Left lung (tissue), 4 donors: ENCODE measurements at regions not wholly inside any gene's neighbourhood (a gene's known extent, or its start where the extent isn't known, plus 50 kb on each side); places are given as distances from the start of the nearest gene placed in this dataset.
A peak's percentile ranks its signal among the peaks of the same experiment; 100 is the strongest.

ENCODE experiments used
- ATAC-seq: fragments of 200-7000 bp; cut with Tn5 transposase; one replicate; pipeline ENCODE4 v1.9.1; 2020; ENCODE audit warnings: moderate library complexity
- DNase-seq, 4 donors: peaks; one replicate each; pipeline ENCODE4 v3.0.0-alpha.2; 2013 to 2020
- H3K27ac ChIP-seq, 2 donors: fragments of 200-600 bp; sonication (generic) in 1 of 2; one replicate each; pipeline versions ENCODE4 v1.5.0 to v1.8.0; 2020 to 2021
- H3K27me3 ChIP-seq, 2 donors: fragments of 200-600 bp; sonication (generic) in 1 of 2; one replicate each; pipeline versions ENCODE4 v1.5.0 to v1.8.0; 2020 to 2021
- H3K36me3 ChIP-seq, 2 donors: fragments of 200-600 bp; sonication (generic) in 1 of 2; one replicate each; pipeline versions ENCODE4 v1.5.0 to v1.8.0; 2020 to 2021
- H3K4me1 ChIP-seq, 2 donors: fragments of 200-600 bp; one replicate each; pipeline ENCODE4 v1.8.0; 2021
- H3K4me3 ChIP-seq, 2 donors: fragments of 200-600 bp; sonication (generic) in 1 of 2; one replicate each; pipeline versions ENCODE4 v1.5.0 to v1.8.0; 2020 to 2021; ENCODE audit warnings: mild to moderate bottlenecking in 1 of 2
- H3K9me3 ChIP-seq, 2 donors: fragments of 200-600 bp; sonication (generic) in 1 of 2; one replicate each; pipeline versions ENCODE4 v1.5.0 to v1.8.0; 2020 to 2021
- intact Hi-C, 2 donors: fragments of 100-400 bp; cut with DNase I; formaldehyde crosslinking; loops; one replicate each; pipeline versions ENCODE4 v1.11.2 to v1.14.2; 2022
- TF ChIP-seq, protein P1 (sequence below), 2 donors: fragments of 200-600 bp; sonication (generic) in 1 of 2; IDR thresholded peaks; one replicate each; pipeline versions ENCODE4 v1.5.0 to v1.8.0; 2021; ENCODE audit warnings: antibody characterized with exemption in 2 of 2
- donor health status: DM: no; HTN: yes; CAD: no.
- donor health status: DM: no; HTN: no; CAD: no.

DNA sequence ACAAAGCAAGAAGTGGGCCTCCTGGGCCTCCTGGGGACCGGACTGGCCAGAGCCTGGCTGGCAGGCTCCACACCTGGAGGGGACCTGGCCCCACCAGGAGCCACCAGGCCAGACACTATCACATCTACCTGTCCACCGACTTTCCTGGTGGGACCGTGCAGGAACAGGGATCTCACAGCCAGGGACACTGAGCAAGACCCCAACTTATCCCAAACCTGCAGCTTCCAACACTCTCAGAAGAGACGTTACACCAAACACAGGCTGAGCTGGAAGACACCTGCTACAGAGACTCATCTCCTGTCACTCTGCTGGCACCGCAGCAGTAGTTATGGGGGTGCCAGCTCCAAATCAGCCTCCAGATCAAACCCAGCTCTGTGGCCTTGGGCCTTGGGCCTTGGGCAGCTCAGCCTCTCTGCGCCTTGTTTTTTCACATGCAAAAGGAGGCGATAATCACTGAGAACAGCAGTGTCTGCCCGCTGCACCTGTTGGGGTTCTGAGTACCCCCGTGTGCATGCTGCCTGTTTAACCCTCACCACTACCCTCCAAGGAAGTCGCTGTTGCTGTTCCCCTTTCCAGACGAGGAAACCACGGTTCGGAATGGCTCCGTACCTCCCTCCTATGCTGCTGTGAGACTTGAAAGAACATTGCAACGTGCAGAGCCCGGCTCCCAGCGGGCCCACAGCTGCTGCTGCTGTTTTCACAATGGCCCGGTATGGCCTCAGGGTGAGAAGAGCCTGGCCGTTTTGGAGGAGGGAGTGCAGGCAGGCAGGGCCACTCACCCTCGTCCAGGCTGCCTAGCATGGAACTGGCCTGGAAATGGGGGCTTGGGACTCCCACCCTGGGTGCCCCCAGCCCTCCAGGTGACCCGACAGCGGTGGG lies 69.6 kb downstream of the ADRA2C start:
- H3K4me1 ChIP-seq, result no peaks in the 10 kb centered on the region
- H3K27ac ChIP-seq, result no peak overlapping the region
- no peak overlapping the region for H3K4me3 ChIP-seq
- no peaks in the 10 kb centered on the region for H3K36me3 ChIP-seq
- TF ChIP-seq, protein P1, sequence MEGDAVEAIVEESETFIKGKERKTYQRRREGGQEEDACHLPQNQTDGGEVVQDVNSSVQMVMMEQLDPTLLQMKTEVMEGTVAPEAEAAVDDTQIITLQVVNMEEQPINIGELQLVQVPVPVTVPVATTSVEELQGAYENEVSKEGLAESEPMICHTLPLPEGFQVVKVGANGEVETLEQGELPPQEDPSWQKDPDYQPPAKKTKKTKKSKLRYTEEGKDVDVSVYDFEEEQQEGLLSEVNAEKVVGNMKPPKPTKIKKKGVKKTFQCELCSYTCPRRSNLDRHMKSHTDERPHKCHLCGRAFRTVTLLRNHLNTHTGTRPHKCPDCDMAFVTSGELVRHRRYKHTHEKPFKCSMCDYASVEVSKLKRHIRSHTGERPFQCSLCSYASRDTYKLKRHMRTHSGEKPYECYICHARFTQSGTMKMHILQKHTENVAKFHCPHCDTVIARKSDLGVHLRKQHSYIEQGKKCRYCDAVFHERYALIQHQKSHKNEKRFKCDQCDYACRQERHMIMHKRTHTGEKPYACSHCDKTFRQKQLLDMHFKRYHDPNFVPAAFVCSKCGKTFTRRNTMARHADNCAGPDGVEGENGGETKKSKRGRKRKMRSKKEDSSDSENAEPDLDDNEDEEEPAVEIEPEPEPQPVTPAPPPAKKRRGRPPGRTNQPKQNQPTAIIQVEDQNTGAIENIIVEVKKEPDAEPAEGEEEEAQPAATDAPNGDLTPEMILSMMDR (IDR thresholded peaks at IDR 0.05), result no peak
- H3K9me3 ChIP-seq, result no peaks in the 10 kb centered on the region
- H3K27me3 ChIP-seq, result peaks cover 0 to 48% of the 10 kb centered on the region in 2 donors
- ATAC-seq, result no peak
- DNase-seq, result peak in 1 of 4 donors; percentile 51
- intact Hi-C loops, result no loop called here

DNA sequence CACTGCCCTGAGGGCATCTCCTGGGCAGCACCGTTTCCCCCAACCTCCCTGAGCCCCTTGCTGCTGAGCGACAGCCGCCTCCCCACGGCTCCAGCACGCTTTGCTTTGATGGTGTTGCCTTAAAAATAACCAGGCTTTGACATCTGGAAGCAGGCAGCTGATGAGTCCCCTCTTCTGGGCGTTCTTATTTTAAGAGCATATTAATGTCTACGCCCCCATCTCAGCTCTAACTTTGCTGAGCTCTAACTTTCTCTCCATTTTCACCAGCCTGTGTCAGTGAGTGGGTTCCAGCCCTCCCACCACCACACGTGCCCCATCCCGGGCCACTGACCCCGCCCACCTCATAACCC lies 70.2 kb downstream of the ADRA2C start:
- no peaks in the 10 kb centered on the region for H3K36me3 ChIP-seq
- intact Hi-C loops, result no loop called here
- peaks cover 0 to 47% of the 10 kb centered on the region in 2 donors for H3K27me3 ChIP-seq
- ATAC-seq, result no peak
- no peaks in the 10 kb centered on the region for H3K4me1 ChIP-seq
- no peak overlapping the region for H3K4me3 ChIP-seq
- no peak for DNase-seq
- no peak overlapping the region for H3K27ac ChIP-seq
- H3K9me3 ChIP-seq, result no peaks in the 10 kb centered on the region
- TF ChIP-seq, protein P1 (IDR thresholded peaks at IDR 0.05), result no peak

DNA sequence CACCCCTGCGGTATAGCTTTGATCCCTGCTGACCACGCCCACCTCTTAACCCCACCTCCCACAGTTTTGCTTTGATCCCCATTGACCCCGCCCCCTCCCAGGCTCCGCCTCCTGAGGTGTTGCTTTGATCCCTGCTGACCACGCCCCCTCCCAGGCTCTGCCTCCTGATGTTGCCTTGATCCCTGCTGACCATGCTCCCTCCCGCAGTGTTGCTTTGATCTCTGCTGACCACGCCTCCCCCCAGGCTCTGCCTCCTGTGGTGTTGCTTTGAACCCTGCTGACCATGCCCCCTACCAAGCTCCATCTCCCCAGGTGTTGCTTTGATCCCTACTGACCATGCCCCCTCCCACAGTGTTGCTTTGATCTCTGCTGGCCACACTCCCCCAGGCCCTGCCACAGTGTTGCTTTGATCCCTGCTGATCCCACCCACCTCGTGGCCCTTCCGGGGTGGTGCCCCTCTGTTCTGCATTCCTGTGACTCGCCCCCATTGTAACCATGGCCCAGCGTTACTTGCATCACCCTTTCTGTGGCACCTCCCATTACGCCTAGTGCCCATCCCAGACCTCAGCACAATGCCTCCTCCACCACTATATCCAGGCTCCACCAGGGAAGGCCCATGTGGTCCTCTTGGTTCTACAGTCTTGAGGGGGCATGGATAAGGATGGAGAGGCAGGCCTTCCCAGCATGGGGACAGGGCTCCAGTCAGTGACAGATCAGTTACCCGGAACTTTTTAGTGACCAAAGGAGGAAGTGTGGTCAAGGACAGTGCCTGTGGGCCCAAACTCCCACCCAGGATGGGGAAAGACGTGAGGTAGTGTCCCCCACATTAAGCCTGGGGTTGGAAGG lies 70.8 kb downstream of the ADRA2C start:
- DNase-seq, result peak in 1 of 4 donors; percentile 54

DNA sequence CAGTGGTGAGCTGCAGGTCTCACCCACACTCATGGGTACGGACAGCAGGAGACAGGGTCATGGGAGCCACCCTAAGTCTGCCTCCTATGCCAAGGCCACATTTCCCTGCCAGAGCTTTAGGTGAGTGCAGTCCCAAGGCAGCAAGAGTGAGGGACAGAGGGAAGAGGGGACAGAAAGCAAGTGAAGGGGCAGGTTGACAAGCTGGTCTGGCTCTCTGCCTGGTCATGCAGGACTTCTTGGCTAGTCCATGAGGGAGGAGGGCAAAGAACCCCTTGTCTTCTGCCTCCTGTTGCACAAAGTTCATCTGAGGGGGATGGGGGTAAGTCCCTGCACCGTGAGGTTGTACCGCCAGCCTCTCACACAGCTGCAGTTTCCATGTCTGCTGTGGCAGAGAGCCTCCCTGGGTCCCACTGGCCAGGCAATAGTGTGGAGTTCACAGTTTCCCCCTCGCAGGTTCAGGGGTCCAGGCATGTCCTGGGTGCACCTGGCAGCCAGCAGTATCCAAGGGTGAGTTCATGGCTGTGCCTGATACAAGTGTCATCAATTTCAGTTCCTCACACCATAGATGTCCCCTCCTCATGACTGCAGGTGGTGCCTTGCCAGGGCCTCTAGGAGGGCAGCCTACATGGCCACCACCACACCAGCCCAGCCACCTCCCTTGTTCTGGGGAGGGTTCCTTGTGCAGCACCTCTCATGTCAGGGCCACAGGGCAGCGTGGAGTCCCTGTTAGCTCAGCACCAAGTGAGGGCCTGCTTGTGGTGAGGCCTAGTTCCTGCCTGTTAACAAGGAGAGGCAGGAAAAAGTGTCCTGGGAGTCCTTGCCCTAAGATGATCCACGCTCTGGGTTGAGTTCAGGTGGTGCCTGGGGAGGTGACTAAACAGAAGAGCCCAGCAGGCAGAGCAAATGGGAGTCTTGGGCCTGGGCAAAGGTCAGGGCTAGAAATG lies 72.5 kb downstream of the ADRA2C start:
- Histone ChIP-seq H3K4me1 (no peaks in the 10 kb centered on the region), H3K27me3 (peaks cover 0 to 37% of the 10 kb centered on the region in 2 donors), H3K9me3 (no peaks in the 10 kb centered on the region), H3K27ac (no peak overlapping the region), H3K4me3 (no peak overlapping the region), H3K36me3 (no peaks in the 10 kb centered on the region)
- DNase-seq, result peak in 1 of 4 donors; percentile 38
- intact Hi-C loops, result no loop called here
- TF ChIP-seq, protein P1 (IDR thresholded peaks at IDR 0.05), result no peak
- ATAC-seq, result no peak

More for the DNA sequence above, 70.8 kb downstream of the ADRA2C start:
- no peaks in the 10 kb centered on the region for H3K36me3 ChIP-seq
- ATAC-seq, result no peak
- TF ChIP-seq, protein P1 (IDR thresholded peaks at IDR 0.05), result no peak
- intact Hi-C loops, result no loop called here
- no peak overlapping the region for H3K4me3 ChIP-seq
- peaks cover 0 to 47% of the 10 kb centered on the region in 2 donors for H3K27me3 ChIP-seq
- no peaks in the 10 kb centered on the region for H3K9me3 ChIP-seq
- H3K27ac ChIP-seq, result no peak overlapping the region
- no peaks in the 10 kb centered on the region for H3K4me1 ChIP-seq
